ENCODE measurements at regions not wholly inside any gene's neighbourhood (a gene's known extent, or its start where the extent isn't known, plus 50 kb on each side); places are given as distances from the start of the nearest gene placed in this dataset.

GRCh38 chr20:56187534-56188165, 60.9 kb upstream of the MC3R start:
- TF ChIP-seq CTCF (optimal IDR thresholded peaks at IDR 0.05 in 1 of 3, IDR thresholded peaks at IDR 0.05 in 1 of 3, conservative IDR thresholded peaks at IDR 0.05 in 1 of 3; ENCODE audit: extremely low read depth in 1 of 3, insufficient read depth in 2 of 3, low read length in 3 of 3) (peak; percentile 31 to 52 (median 43)), EZH2 (IDR thresholded peaks at IDR 0.05; ENCODE audit: low read length) (no peak)
